ENCODE measurements at regions not wholly inside any gene's neighbourhood (a gene's known extent, or its start where the extent isn't known, plus 50 kb on each side); places are given as distances from the start of the nearest gene placed in this dataset.

- no peak for DNase-seq (ENCODE audit: extremely low read depth, low read depth)
- TF ChIP-seq, protein P1, sequence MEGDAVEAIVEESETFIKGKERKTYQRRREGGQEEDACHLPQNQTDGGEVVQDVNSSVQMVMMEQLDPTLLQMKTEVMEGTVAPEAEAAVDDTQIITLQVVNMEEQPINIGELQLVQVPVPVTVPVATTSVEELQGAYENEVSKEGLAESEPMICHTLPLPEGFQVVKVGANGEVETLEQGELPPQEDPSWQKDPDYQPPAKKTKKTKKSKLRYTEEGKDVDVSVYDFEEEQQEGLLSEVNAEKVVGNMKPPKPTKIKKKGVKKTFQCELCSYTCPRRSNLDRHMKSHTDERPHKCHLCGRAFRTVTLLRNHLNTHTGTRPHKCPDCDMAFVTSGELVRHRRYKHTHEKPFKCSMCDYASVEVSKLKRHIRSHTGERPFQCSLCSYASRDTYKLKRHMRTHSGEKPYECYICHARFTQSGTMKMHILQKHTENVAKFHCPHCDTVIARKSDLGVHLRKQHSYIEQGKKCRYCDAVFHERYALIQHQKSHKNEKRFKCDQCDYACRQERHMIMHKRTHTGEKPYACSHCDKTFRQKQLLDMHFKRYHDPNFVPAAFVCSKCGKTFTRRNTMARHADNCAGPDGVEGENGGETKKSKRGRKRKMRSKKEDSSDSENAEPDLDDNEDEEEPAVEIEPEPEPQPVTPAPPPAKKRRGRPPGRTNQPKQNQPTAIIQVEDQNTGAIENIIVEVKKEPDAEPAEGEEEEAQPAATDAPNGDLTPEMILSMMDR (IDR thresholded peaks at IDR 0.05; ENCODE audit: low read depth, low read length, missing control alignments) = no peak
- no peak overlapping the region for H3K4me3 ChIP-seq (replicated peaks; ENCODE audit: low read depth, low read length)
These were observed 183.6 kb downstream of the NSG2 start for GRCh38 chr5:174229068-174229467.

DNA sequence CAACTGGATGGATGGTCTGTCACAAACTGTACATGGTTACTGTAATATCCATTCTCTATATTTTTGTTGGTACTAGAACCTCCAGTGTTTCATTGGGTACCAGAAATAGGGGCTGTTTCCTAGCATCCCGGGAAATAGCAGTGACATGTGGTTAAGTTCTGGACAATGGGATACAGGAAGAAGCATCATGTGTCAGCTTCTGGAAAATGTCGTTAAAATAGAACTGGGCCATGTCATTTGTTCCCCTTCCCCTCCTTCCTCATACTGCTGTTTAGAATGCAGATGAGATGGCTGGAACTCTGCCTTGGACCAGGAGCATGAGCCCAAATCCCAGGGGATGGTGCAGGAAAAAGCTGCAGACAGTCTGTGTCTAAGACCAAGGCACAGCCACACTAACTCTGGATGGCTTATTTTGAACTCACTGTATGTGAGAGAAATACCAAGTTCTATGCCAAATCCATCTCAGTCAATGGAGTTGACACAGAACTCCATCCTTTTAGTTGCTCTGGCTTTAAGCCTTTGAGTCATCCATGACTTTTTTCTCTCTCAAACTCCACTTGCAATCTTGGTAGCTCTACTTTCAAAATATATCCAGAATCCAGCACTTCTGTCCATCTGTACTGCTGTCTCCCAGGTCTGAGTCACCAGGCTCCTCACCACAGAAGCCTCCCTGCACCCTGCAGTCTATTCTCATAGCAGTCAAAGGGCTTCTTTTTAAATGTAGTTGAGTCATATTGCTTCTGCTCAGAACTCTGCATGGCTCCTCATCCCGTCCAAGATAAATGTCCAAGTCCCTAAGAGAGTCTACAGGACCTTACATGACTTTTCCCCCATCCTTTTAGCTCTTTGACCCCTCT is 184.2 kb downstream of the NSG2 start:
- H3K4me3 ChIP-seq (replicated peaks; ENCODE audit: low read depth, low read length) = no peak overlapping the region
- peak; percentile 26 for DNase-seq (ENCODE audit: extremely low read depth, low read depth)
- TF ChIP-seq, protein P1 (IDR thresholded peaks at IDR 0.05; ENCODE audit: low read depth, low read length, missing control alignments) = no peak

- H3K4me3 ChIP-seq (replicated peaks; ENCODE audit: low read depth, low read length) = no peak overlapping the region
- DNase-seq (ENCODE audit: extremely low read depth, low read depth) = peak; percentile 38
- TF ChIP-seq, protein P1 (IDR thresholded peaks at IDR 0.05; ENCODE audit: low read depth, low read length, missing control alignments) = no peak
These were observed 186.5 kb downstream of the NSG2 start for GRCh38 chr5:174231956-174232487.

DNA sequence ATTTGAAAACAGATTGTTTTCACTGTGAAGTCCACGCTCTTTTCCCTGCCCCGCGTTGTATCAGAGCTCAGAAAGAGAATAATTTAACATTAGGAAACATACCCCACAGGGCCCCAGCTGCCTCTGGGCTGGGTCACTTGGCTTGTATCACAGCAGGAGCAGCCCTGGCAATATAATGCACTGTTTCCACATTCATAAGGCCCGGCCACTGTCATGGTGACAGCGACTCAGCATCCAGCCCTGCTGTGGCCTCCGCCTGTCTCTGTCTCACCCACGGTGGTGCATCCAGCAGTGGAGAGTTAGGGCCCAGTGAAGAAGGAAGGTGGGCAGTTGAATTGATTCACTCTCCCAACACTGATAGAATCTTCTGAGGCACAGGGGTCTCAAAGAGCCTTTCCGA is 188.9 kb downstream of the NSG2 start:
- TF ChIP-seq, protein P1 (IDR thresholded peaks at IDR 0.05; ENCODE audit: low read depth, low read length, missing control alignments) = no peak
- H3K4me3 ChIP-seq (replicated peaks; ENCODE audit: low read depth, low read length) = no peak overlapping the region
- no peak for DNase-seq (ENCODE audit: extremely low read depth, low read depth)

GRCh38 chr5:174235221-174236011 is 189.9 kb downstream of the NSG2 start:
- TF ChIP-seq, protein P1 (IDR thresholded peaks at IDR 0.05; ENCODE audit: low read depth, low read length, missing control alignments) = no peak
- DNase-seq (ENCODE audit: extremely low read depth, low read depth) = no peak
- no peak overlapping the region for H3K4me3 ChIP-seq (replicated peaks; ENCODE audit: low read depth, low read length)

DNA sequence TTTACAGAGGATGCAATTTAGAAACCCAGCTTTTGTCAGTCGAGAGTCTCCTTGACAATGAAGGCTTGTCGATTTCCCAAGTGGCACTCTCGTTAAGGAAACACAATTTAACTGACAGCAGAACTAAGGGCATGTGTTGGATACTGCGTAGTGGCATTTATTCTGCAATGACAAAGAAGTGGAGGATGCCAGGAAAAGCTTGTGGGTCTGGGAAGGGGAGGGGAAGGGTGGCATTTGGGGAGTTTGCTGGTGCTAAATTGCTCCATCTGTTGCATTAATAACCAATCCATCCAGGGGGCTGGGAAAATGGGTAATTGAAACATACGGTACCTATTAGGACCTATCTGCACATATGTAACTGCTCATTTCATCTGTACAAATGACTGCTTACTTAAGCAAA is 190.6 kb downstream of the NSG2 start:
- no peak overlapping the region for H3K4me3 ChIP-seq (replicated peaks; ENCODE audit: low read depth, low read length)
- DNase-seq (ENCODE audit: extremely low read depth, low read depth) = no peak

More for the DNA sequence above, 190.6 kb downstream of the NSG2 start:
- TF ChIP-seq, protein P1 (IDR thresholded peaks at IDR 0.05; ENCODE audit: low read depth, low read length, missing control alignments) = no peak

All from HFF-Myc (cell line).